ENCODE measurements at regions not wholly inside any gene's neighbourhood (a gene's known extent, or its start where the extent isn't known, plus 50 kb on each side); places are given as distances from the start of the nearest gene placed in this dataset.

DNA sequence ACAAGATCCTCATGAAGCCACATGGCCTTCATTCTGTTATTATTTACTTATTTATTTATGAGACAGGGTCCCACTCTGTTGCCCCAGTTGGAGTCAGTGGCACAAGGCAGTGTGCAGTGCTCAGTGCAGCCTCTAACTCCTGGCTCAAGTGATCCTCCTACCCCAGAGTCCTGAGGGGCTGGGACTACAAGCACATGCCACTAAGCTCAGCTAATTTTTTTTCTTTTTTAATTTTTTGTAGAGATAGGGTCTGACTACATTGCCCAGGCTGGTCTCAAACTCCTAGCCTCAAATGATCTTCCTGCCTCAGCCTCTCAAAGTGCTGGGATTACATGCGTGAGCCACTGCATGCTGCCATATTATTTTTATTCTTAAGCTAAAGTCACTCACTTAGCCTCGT lies 241.4 kb downstream of the UQCRFS1 start:
- no peak for DNase-seq

DNA sequence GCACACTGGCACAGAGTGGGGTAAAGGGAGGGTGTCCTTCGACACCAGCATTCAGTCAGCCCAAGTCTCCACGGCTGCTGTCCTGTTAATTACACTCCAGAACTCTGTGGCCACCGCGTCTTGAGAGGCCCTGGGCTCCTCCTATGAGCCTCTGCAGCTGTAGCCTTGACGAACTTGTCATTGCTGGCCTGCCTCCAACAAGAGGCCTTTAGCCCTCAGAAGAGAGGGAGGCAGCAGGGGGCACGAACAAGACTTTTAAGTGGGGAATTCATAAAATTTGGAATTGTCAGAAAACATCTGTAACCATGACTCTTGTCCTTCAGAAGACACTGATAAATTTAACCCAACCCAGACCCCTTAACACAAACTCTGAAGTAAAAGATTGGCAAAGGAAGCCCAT lies 241.9 kb downstream of the UQCRFS1 start:
- peak; percentile 62 for DNase-seq

DNA sequence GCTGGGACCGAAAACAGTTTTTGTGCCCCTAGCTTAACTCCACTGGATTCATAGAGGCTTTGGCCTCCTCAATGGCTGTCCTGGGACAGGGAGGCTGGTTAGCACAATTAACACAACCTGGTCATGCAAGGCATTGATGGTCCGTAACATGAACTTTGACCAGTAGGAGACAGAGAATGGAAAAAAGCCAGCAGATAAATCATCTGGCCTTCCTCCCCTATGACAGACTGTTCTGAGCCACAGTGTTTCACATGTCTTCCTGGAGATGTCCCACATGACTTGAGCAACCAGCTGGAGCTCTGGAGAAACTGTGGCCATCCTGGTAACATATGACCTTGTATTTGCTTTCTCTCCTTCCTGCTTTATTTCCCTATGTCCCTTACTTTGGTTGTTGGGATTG lies 244.2 kb downstream of the UQCRFS1 start:
- no peak for DNase-seq

DNA sequence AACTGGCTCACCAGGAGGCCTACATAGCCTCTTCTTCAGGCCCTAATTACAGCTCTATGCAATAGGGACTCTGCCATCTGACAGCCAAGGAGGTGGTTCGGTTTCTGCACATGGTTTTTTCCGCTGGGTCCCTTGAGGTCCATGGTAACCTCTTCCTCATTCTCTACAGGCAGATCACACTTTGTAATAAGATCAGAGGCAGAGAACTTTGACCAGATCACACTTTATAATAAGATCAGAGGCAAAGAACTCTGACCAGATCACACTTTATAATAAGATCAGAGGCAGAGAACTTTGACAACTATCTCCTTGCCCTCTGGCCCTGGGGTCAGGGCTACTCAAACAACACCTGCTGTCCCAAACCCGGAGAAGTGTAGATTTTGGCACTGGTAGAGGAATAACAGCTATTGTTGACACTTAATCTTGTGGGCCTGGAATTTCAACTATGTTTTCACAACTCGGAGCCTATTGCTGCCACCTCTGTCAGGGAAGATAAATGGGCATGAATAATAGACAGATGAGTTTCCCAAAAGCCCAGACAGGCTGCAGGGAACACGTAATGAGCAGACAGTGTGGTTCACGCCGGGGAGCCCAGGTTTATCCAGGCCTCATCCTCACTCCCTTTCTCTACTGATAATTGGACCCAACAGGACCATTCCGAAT lies 246.1 kb downstream of the UQCRFS1 start:
- no peak for DNase-seq

DNA sequence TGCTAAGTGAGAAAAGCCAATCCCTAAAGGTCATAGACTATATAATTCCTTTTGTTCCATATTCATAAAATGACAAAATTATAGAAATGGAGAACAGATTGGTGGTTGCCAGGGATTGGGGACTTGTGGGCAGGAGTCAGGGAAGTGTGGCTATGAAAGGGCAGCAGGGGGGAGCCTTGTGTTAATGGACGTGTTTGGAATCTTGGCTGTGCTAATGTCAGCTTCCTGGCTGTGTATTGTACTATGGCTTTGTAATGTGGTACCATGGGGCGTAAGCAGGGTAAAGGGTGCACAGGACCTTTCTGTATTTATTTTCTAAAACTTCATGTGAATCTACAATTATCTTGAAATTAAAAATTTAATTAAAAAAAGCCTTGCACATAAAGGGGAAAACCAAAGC lies 248.5 kb downstream of the UQCRFS1 start:
- no peak for DNase-seq

DNA sequence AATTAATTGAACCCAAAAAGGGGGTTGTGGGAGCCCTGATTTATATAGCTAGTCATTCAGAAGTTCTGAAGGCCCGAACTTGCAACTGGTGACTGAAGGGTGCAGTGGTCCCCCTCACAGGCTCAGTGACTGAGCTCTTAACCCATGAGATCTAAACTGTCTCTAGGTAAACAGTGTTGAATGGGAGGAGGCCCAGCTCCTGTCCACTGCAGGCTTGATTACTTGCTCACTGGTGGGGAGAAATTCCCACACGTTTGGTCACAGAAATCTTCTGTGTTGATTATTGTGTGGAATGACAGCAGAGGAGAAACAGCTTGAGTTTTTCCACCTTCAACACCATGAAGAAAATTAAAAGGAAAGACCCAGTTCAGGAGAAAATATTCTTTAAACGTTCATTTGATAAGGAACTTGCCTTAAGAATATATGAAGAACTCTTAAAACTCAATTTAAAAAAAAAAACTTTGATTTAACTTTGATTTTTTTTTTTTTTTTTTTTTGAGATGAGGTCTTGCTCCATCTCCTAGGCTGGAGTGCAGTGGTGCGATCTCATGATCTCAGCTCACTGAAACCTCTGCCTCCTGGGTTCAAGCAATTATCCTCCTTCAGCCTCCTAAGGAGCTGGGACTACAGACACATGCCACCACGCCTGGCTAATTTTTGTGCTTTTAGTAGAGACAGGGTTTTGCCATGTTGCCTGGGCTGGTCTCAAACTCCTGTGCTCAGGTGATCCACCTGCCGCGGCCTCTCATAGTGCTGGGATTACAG lies 249.3 kb downstream of the UQCRFS1 start:
- DNase-seq, result no peak

GRCh38 chr19:28961772-28962500 lies 251.0 kb downstream of the UQCRFS1 start:
- DNase-seq, result no peak

GRCh38 chr19:28960986-28961705 lies 251.8 kb downstream of the UQCRFS1 start:
- DNase-seq, result no peak

GRCh38 chr19:28960586-28960985 lies 252.4 kb downstream of the UQCRFS1 start:
- DNase-seq, result no peak

DNA sequence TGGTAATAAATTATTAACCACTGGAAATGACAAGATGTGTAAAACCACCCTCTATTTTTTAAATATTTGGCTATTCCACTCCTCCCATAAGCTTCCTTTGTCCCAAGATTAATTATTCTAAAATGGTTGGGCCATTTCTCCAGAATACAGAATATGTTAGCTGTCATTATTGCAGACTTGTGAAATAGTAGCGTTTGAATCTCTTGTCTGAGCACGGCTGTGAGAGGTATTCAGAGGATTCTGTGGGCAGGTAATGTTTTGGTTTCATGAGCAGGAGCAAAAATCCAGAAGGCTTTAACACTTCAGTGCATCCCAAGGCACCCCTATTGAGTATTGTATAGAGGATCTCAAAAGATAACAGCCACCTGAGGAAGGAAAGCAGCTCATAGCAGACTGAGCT lies 256.0 kb downstream of the UQCRFS1 start:
- DNase-seq, result no peak

DNA sequence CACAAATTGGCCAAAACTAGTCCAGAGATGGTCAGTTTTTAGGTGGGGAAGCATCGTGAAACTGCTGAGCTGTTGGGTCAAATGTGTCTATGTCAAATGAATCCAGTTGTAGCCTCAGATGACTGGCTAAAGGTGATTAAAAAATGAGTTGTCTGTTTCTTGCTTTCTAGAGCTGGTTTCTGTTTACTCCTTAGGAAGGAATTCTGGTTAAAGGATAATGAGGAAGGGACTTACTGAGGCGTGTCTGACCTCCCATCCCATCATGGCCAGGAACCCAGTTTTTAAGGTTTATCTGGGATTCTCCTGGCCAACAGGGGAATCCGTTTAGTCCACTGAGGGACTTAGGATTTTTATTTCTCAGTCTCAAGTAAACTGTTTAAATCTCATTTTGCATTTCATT lies 256.5 kb downstream of the UQCRFS1 start:
- DNase-seq, result no peak

GRCh38 chr19:28949535-28949934 lies 263.4 kb downstream of the UQCRFS1 start:
- no peak for DNase-seq

DNA sequence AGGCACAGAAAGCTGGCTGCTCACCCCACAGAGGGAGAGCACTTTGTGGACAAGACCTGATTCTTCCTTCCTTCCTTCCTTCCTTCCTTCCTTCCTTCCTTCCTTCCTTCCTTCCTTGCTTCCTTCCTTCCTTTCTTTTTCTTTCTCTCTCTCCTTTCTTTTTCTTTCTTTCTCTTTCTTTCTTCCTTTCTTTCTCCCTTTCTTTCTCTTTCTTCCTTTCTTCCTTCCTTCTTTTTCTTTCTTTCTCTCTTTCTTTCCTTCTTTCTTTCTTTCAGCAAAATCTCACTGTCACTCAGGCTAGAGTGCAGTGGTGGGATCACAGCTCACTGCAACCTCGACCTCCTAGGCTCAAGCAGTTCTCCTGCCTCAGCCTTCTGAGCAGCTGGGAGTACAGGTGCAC lies 263.9 kb downstream of the UQCRFS1 start:
- DNase-seq, result no peak

- DNase-seq, result no peak
These were observed 264.4 kb downstream of the UQCRFS1 start for GRCh38 chr19:28948566-28948965.

DNA sequence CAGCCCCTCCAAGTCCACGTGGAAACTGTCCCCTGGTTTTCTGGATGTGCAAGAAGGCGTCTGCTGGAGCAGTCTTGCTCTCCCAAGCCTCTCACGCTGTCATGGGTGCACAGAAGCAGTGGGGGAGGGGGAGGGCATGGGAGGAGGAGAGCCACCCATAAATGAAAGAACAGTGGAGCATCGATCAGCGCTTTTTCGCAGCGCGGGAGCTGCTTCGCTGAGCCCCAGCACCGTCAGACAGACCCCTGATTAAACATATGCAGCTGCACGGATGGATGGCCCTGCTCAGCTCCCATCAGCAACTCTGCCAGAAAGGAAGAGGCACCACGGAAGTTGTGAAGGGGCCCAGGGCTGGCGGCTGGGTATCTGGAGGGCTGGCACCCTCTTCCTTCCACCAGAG lies 264.9 kb downstream of the UQCRFS1 start:
- no peak for DNase-seq

DNA sequence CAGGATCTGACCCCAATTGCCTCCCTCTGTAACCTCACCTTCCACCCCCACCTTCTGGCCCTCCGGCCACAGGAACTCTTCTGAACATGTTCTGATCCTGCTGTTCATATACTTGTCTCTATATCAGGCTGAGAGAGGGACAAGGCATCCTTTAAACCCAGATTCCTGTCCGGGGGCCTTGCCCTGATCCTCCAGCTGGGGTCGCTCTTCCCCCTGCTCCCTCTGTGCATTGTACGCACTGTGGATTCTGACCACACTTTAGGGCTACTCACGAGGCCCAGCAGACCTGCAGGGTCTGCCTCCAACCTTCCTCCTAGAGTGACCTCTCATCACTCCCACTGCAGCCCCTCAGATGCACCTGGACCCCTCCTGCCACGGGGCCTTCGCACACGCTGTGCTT lies 269.3 kb downstream of the UQCRFS1 start:
- DNase-seq, result no peak

GRCh38 chr19:28941833-28942232 lies 271.1 kb downstream of the UQCRFS1 start:
- no peak for DNase-seq

- no peak for DNase-seq
These were observed 272.0 kb downstream of the UQCRFS1 start for GRCh38 chr19:28940751-28941500.

DNA sequence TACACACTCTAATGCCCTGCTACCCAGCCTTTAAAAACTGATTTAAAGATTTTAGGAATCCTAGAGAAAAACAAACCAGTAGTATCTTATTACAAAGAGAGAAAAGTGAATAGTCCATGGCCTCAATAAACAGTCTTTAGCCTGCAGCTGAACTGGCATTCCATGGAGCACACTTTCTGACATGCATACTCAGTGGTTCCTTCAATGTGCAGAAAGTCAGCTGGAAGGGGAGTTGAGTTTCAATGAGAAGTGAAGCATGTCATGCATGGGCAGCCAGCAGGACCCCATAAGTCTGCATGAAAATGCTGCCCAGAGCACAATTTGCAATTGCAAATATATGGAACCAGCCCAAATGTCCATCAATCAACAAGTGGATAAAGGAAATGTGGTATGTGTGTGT lies 273.7 kb downstream of the UQCRFS1 start:
- DNase-seq, result no peak

DNA sequence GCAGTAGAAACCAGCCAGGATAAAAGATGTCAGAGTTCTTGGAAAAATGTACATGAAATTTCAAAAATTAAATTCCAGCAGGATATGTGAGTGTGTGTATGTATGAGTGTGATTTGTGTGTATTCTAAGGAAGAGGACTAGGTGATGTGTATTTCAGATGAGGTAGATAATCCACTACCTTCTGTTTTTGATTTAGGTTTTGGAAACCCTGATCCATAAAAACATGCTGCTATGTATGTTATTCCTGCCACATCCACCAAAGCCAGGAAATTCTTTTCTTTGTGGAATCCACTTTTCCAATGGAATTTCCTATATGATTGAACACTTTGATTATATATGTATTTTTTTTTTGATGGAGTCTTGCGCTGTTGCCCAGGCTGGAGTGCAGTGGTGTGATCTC lies 276.9 kb downstream of the UQCRFS1 start:
- no peak for DNase-seq

DNA sequence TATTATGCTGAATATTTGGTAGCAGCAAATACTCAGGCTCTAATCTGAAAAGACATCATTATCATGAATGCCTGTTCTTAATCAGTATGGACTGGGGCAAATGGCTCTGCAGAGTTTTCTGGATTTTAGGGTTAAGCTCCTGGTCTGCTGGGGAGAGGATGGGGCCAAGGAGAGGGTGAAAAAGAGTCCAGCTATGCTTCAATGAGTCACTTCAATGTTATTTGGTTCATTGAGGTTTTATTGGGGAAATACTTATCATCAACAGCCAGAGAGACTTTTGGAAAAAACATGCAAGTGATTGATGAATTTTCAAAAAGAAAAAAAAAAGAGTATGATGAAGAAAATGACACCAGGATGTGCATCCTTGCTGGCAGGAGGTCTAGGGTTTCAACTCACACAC lies 278.3 kb downstream of the UQCRFS1 start:
- DNase-seq, result no peak

GRCh38 chr19:28933039-28933438 lies 279.9 kb downstream of the UQCRFS1 start:
- no peak for DNase-seq

Measured in tongue (tissue), 1 donor.